Upper lobe of right lung (tissue), 1 donor: ENCODE measurements at regions not wholly inside any gene's neighbourhood (a gene's known extent, or its start where the extent isn't known, plus 50 kb on each side); places are given as distances from the start of the nearest gene placed in this dataset.

Source experiments
- ATAC-seq: fragments of 200-7000 bp; cut with Tn5 transposase; one replicate; pipeline ENCODE4 v1.9.1; 2020; ENCODE audit warnings: mild to moderate bottlenecking, moderate library complexity
- DNase-seq: peaks from one replicate; pipeline ENCODE4 v3.0.0-alpha.2; 2020
- H3K27ac ChIP-seq: fragments of 200-600 bp; one replicate; pipeline ENCODE4 v1.8.0; 2022
- H3K27me3 ChIP-seq: fragments of 200-600 bp; one replicate; pipeline ENCODE4 v1.8.0; 2022; ENCODE audit warnings: mild to moderate bottlenecking
- H3K36me3 ChIP-seq: fragments of 200-600 bp; one replicate; pipeline ENCODE4 v1.8.0; 2022
- H3K4me1 ChIP-seq: fragments of 200-600 bp; one replicate; pipeline ENCODE4 v1.8.0; 2022
- H3K4me3 ChIP-seq: fragments of 200-600 bp; one replicate; pipeline ENCODE4 v1.8.0; 2022; ENCODE audit warnings: mild to moderate bottlenecking
- H3K9me3 ChIP-seq: fragments of 200-600 bp; one replicate; pipeline ENCODE4 v1.8.0; 2022
- intact Hi-C: fragments of 100-400 bp; cut with DNase I; formaldehyde crosslinking; loops from one replicate; pipeline ENCODE4 v1.11.0; 2022
- TF ChIP-seq, protein P1 (sequence below): fragments of 200-600 bp; IDR thresholded peaks from one replicate; pipeline ENCODE4 v1.8.0; 2022; ENCODE audit warnings: antibody characterized with exemption
- donor health status: DM: no; HTN: yes; CAD: no; lungs with severe emphysema.

DNA sequence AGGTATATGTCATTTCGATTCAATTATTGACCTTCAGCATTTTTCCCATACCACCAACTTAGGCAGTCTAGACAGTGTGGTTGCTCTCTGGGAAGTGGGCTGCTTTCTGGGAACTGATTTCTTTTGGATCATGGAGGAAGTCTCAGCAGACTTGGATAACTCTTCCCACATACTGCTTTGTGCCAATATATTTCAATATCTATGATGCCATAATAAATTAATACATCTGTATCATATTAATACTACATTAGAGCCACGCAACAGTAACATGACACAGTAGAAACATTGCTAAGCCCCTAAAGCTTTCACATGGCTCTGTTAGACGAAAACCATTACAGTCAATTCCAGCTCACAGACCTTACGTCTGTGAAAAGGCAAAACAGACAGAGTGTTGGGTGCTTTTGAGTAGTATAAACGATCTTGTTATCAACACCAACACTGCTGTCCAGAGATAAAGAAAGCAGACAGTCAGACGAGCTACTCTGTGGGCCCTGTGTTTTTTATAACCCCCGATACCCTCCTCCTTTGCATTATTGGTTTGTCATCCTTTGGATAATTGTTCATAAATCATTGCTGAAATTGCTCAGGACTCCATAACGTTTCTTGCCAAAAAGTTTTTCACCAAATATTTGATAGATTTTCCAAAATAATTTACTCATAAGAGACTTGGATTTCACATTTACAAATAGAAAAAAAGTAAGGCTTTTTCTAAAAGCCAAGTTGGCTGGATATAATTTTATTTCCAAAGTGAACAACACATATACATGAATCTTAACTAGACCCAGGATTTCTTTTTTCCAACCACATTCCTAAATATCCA, 439.7 kb downstream of the ADAMTS20 start:
- no peak overlapping the region for H3K27ac ChIP-seq
- no peaks in the 10 kb centered on the region for H3K36me3 ChIP-seq
- intact Hi-C loops, result no loop called here
- H3K4me1 ChIP-seq, result no peaks in the 10 kb centered on the region
- no peaks in the 10 kb centered on the region for H3K9me3 ChIP-seq
- TF ChIP-seq, protein P1, sequence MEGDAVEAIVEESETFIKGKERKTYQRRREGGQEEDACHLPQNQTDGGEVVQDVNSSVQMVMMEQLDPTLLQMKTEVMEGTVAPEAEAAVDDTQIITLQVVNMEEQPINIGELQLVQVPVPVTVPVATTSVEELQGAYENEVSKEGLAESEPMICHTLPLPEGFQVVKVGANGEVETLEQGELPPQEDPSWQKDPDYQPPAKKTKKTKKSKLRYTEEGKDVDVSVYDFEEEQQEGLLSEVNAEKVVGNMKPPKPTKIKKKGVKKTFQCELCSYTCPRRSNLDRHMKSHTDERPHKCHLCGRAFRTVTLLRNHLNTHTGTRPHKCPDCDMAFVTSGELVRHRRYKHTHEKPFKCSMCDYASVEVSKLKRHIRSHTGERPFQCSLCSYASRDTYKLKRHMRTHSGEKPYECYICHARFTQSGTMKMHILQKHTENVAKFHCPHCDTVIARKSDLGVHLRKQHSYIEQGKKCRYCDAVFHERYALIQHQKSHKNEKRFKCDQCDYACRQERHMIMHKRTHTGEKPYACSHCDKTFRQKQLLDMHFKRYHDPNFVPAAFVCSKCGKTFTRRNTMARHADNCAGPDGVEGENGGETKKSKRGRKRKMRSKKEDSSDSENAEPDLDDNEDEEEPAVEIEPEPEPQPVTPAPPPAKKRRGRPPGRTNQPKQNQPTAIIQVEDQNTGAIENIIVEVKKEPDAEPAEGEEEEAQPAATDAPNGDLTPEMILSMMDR, result no peak
- no peaks in the 10 kb centered on the region for H3K27me3 ChIP-seq
- DNase-seq (no peak), ATAC-seq (no peak)
- no peak overlapping the region for H3K4me3 ChIP-seq

DNA sequence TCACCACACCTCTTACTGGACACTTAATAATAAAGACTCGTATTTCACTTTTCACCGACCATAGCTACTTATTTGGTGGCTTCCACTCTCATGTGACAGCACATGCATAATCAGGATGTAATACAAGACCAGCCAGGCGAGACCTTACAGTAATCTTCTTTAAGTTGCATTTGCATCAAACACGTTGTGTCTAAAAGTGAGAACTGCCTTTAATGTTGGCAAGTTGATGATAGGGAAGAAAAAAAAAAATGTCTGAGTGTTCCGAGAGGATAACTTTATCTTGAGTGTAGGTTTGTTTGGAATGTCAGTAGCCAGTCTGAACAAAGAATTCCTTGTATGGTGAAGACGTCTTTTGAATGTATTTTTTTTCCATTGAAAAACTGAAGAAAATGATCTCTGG, 440.4 kb downstream of the ADAMTS20 start:
- no peak overlapping the region for H3K4me3 ChIP-seq
- H3K4me1 ChIP-seq, result no peaks in the 10 kb centered on the region
- H3K9me3 ChIP-seq, result no peaks in the 10 kb centered on the region
- TF ChIP-seq, protein P1, result no peak
- ATAC-seq, result no peak
- no peaks in the 10 kb centered on the region for H3K27me3 ChIP-seq
- no peak for DNase-seq
- H3K36me3 ChIP-seq, result no peaks in the 10 kb centered on the region
- intact Hi-C loops, result no loop called here
- no peak overlapping the region for H3K27ac ChIP-seq

DNA sequence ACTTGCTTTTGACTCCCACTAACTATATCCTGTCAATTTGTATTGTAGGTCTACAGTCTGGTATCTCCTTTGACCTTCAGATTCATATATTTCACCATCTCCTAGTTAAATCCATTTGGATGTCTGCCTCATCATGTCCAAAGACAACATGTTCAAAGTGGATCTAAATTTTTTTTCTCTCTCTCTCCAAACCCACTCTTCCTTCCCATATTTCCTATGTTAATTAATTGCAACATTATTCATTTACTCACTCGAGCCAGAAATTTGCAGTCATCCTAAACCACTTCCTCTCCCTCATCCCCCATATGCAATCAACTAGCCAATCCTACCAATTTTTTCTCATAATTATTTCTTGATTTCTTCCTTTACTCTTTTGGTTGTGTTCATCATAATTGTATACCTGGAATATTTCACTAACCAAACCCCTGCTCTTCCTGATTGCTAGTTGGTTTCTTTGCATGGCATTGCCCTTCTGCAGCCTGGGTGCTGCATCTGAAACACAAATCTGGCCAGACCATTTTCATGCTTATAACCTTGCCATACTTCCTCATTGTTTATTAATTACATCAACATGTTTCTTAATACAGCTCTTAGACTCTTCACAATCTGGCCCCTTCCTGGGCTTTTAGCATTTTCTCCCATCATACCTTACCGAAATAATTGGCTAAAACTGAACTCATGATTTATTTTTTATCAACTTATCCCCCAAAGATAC, 442.2 kb downstream of the ADAMTS20 start:
- intact Hi-C loops, result no loop called here
- DNase-seq, result no peak
- H3K27me3 ChIP-seq, result no peaks in the 10 kb centered on the region

DNA sequence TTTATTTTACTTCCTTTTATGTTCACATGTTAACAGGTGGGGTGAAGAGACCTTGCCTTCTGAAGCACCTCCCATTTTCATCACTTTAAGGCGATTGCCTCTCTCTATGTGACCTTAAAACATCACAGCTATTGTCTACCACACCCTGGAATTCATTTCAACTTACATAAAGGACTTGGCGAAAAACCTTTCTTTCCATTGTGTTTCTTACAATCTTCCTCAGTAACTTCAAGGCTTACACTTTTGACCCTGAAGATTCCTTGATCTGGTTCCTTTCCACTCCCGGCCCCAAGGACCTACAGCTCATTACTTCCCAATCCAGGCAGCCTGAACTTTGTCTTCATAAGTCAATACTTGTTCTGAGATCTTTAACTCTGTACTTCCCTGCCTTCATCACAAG, 443.3 kb downstream of the ADAMTS20 start:
- no peak overlapping the region for H3K27ac ChIP-seq
- H3K36me3 ChIP-seq, result no peaks in the 10 kb centered on the region
- no peaks in the 10 kb centered on the region for H3K9me3 ChIP-seq
- DNase-seq (no peak), ATAC-seq (no peak)
- no peaks in the 10 kb centered on the region for H3K27me3 ChIP-seq
- H3K4me1 ChIP-seq, result no peaks in the 10 kb centered on the region
- intact Hi-C loops, result no loop called here
- TF ChIP-seq, protein P1, result no peak
- H3K4me3 ChIP-seq, result no peak overlapping the region

More for the DNA sequence above, 442.2 kb downstream of the ADAMTS20 start:
- Histone ChIP-seq H3K4me1 (no peaks in the 10 kb centered on the region), H3K4me3 (no peak overlapping the region), H3K27ac (no peak overlapping the region), H3K9me3 (no peaks in the 10 kb centered on the region), H3K36me3 (no peaks in the 10 kb centered on the region)
- ATAC-seq, result no peak
- TF ChIP-seq, protein P1, result no peak

DNA sequence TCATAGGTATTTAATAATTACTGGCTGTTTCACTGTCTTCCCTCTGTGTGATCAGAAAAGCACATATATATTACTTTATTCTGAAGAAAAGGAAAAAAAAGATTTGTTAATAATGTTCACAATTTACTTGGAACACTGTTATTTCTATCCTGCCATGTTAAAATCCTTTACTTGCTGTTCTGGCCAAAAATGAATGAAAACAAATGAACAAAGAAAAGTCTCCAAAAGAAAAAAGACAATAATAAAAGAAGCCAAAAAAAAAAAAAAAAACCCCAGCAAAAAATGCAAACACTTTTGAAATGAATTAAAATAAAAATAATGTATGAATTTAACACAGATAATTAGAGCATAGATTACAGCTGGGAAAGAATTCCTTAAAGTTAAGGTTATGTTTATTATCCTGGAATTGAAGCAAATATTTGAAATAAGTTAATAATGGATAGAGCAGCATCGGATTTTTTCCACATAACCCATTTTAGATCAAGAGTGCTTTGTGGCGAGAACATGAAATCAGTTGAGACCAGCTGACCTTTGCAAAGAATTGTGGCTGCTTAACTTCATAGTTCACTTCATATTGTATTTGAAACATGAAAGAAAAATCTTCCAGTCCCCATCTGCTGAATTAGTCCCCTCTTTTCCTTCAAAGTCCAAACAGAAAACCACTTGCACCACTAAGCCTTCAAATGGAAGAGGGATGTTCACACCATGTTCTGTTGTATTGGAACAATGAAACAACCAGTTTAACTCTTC, 444.8 kb downstream of the ADAMTS20 start:
- Histone ChIP-seq H3K4me1 (no peaks in the 10 kb centered on the region), H3K36me3 (no peaks in the 10 kb centered on the region), H3K9me3 (no peaks in the 10 kb centered on the region), H3K27ac (no peak overlapping the region), H3K4me3 (no peak overlapping the region), H3K27me3 (no peaks in the 10 kb centered on the region)
- intact Hi-C loops, result no loop called here
- TF ChIP-seq, protein P1, result no peak
- DNase-seq, result no peak
- no peak for ATAC-seq
